GM21423 (cell line): ENCODE measurements at regions not wholly inside any gene's neighbourhood (a gene's known extent, or its start where the extent isn't known, plus 50 kb on each side); places are given as distances from the start of the nearest gene placed in this dataset.

Experiments used
- ATAC-seq: cut with Tn5 transposase; IDR thresholded peaks from one replicate; pipeline ENCODE4 v1.9.1; 2021; ENCODE audit warnings: mild to moderate bottlenecking, moderate library complexity; ENCODE audit not compliant: unreplicated experiment

- no peak for ATAC-seq
Measured at GRCh38 chr4:185921583-185922555, 109.9 kb upstream of the SORBS2 start.

GRCh38 chr4:185924458-185925044, 112.6 kb upstream of the SORBS2 start:
- no peak for ATAC-seq

DNA sequence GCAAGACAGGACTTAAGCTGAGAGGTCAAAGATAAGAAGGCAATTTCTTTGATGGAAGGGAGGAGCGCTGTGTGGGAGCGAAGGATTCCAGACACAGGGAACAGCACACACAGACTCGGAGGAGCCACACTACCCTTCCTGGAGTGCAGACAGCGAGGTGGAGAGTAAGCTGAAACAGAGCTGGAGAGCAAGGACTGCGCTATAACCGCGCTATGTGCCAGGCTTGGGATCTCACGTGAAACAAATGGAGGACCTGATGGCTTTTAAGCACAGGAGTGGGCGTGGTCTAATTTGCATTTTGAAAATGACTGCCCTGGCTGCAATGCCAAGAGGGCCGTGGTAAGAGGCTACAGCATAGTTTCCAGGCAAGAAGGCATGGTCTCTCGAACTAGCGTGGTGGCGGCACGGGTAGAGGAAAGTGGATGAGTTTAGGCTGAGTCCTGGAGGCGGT, 113.9 kb upstream of the SORBS2 start:
- no peak for ATAC-seq

- ATAC-seq: no peak
Measured at GRCh38 chr4:185931375-185931774, 119.4 kb upstream of the SORBS2 start.

DNA sequence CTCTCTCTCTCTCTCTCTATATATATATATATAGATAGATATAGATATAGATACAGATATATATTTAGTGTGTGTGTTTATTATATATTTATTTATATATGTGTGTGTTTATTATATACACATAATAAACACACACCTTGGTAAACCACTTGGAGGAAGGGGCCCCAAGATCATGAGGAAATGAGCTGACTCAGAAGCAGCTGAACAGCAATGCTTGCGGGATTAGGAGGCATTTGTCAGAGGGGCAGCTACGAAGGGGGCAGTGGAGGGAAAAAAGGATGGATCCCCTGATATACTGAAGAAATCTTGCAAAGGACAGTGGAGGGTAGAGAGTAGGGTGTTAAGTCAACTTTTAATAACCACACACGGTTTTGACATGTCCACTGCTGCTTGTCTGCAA, 120.0 kb upstream of the SORBS2 start:
- ATAC-seq: no peak

DNA sequence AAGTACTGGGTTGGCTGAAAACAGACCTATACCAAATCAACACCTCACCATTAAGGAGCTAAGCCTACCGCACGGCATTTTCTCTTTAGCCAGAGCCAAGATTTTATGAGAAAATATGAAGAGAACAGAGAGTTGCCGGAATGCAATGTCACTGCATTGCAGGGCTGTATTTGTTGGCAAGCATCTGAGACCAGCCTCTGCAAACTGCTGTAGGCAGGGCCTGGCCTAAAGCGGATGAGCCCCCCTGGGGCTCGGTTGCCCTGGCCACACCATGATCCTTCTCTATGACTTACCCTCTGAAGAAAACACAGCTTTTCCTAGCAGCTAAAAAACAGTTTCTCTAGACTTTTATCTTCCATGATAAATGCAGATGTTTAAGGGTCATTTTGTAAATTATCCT, 120.5 kb upstream of the SORBS2 start:
- no peak for ATAC-seq

DNA sequence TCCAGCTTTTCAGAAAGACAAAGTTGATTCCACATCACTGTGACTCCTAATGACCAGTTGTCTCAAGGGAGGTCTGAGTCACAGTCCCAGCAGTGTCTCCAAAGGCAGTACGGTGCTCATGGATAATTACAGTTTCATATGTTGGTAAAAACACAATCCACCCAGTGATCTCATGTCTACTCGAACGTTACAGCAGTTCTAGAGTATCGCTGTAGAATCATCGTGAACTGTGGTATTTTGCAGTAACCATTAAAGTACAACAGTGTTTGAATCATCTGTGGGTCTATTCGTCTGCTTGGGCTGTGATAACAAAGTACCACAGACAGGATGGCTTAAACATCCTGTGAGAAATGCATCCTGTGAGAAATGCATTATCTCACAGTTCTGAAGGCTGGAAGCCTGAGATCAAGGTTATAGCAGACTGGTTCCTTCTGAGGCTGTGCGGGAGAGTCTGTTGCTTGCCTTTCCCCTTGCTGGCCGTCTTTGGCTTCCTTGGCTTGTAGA, 121.1 kb upstream of the SORBS2 start:
- no peak for ATAC-seq

DNA sequence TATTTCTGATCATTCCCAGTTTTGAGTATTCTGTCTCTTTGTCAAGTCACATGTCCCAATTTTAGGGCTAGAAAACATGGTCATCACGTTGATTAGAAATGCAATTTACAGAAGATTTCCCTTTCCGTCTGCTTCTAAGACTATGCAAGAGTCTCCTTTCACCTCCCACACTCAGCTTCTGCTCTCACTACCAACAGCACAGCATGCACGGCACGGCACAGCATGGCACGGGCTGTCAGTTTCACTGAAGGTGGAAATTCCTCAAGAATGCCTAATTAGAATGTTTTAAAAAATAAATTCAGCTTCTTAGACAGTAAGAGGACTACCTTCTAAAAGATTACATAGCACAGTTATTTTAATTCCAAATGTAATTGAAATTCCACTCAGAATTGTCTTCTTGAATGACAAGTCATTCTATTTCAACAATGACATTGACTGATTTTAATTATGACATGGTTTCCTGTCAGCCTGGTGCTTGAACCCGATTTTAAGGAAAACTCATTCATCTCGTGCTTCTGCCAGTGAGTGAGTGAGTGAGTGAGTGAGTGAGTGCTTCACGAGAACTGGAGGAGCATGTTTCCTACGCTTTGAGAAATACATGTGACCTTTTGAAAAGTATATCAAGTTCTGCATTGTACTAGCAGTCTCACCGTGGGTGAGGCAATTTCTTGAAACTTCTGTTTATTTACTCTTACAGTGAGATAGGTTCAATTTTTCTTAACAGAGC, 124.8 kb upstream of the SORBS2 start:
- ATAC-seq: no peak

- no peak for ATAC-seq
Measured at GRCh38 chr4:185938654-185939053, 126.7 kb upstream of the SORBS2 start.

DNA sequence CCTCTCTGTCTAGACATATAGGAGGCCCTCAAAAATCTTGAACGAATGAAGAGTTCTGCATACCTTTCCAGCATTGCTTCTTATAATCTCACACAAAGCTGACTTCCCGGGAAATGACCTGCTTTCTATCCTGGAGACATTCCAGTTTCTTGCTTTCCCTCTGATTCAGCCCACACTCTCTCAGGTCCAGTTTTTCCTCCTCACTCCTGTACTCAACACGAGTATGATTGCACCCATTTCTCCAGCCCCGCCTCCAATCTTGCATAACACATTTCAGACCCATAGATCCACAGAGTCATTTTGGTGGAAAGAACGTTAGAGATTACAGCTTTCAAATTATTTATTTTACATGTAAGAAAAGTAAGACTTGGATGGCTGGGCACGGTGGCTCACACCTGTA, 127.5 kb upstream of the TLR3 start:
- no peak for ATAC-seq

GRCh38 chr4:185945252-185945651, 123.7 kb upstream of the TLR3 start:
- no peak for ATAC-seq

GRCh38 chr4:185945906-185946305, 123.0 kb upstream of the TLR3 start:
- no peak for ATAC-seq

GRCh38 chr4:185950891-185951290, 118.1 kb upstream of the TLR3 start:
- ATAC-seq: no peak

GRCh38 chr4:185955151-185955770, 113.7 kb upstream of the TLR3 start:
- ATAC-seq: no peak

DNA sequence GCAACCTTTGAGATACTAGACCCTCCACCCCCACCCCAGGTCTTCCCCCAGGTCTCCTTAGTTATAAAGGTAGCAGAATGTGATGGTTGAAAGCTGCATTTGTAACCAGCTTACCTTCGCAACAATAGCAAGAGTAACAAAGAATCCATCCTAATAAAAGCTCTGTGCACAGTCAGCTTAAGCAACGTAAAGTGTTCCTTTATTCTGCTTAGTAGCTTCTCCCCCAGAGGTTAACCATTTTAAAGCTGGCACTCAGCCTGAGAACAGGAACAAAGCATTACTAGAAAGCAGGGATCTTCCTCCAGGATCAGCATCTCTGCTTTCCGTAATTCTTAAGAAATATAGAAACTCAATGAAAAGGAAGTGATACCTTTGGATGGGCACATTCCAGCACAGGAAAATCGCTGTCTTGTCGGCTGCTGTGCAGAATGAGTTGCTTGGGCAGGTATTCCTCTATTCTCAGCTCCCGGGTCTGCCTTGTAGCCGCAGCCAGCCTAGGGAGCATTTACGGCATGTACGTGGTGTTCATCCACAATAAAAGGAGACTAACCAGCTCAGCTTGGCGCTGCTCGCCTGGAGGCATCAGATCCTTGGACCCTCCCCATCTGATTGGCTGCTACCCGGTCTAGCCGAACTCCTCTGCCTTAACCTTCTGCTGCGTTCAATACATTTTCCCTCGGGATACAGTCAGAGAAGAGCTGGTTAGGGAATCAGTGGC, 113.0 kb upstream of the TLR3 start:
- ATAC-seq: no peak

DNA sequence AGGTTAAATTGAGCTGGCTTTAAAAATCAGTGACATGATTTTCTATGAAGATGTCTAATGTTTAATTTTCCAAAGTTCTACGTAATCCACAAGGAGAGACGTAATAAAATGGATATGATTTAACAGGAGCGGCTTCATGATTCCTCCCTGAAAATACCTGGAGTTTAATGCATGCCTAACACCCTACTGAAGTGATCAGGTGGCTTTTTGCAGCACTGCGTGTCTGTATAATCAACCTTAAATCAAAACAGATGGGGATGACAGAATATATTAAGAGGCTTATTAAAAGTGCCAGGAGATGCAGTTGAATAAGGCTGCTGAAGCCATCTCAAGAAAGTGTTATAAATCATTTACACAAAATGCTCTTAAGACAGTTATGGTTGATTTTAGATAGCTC, 112.4 kb upstream of the TLR3 start:
- no peak for ATAC-seq

GRCh38 chr4:185958094-185958747, 110.7 kb upstream of the TLR3 start:
- ATAC-seq: no peak

DNA sequence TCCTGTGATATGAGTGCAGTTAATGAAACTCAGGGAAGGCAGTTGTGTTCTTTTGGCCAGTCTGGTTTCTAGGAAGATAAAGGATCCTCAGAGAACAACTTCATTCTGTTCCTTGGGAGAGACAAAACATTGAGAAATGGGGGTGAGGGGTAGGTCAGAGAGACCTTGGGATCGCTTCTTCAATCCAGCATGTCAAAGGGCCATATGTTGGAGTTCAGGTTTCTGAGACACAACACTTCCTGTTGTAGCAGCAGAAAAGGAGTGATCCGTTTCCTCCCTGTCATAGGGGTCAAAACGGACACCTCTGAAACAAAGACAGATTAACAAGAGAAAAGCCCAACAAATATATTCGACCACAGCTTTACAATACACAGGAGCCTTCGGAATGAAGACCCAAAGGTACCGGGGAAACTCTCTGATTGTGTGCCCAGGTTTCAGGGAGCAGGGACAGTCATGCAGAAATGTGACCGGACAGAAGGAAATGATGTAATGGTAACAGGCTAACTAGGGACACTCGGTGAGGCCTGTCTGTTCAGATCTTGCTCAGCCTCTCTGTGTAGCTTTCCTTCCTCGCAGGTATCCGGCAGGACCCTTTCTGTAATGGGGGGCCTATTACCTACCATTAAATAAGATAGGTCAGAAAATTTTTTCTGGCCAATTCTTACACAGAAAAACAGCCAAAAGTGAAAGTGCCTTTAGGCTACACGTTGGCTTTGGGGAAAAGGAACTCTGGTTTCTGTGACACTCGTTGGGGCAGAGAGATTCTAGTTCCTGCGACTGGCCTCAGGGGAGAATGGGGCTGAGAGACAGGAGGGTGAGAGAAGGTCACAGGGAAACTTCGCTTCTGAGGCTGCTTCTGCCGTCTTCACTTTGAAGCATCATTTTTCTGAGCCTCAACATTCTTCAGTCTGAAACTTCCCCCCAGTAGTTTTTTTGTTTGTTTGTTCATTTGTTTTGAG, 103.3 kb upstream of the TLR3 start:
- peak; percentile 69 for ATAC-seq

DNA sequence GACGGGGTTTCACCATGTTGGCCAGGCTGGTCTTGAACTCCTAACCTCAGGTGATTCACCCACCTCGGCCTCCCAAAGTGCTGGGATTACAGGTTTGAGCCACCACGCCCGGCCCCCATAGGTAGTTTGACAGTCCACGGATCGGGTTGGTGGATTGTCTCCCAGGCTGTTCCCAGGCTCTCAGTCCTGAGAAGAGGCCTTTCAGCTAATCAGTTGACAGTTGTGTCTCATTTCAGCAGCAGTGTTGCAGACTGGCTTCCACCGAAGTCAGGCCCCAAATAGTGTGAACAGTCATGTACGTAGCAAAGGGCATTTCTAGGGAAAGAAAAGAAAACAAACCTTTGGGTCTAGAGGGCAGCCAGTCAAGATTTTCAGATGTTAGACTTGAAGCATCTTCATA, 102.4 kb upstream of the TLR3 start:
- no peak for ATAC-seq
